HG03039 (cell line): ENCODE measurements at regions not wholly inside any gene's neighbourhood (a gene's known extent, or its start where the extent isn't known, plus 50 kb on each side); places are given as distances from the start of the nearest gene placed in this dataset.
"Not testable (repeated sequence)": the region's sequence is repeated elsewhere in the genome, so short reads cannot be mapped to it uniquely, and the experiment has no call there.

Experiments used
- ATAC-seq: cut with Tn5 transposase; IDR thresholded peaks from one replicate; pipeline ENCODE4 v1.9.1; 2021; ENCODE audit warnings: mild to moderate bottlenecking, moderate library complexity; ENCODE audit not compliant: unreplicated experiment

DNA sequence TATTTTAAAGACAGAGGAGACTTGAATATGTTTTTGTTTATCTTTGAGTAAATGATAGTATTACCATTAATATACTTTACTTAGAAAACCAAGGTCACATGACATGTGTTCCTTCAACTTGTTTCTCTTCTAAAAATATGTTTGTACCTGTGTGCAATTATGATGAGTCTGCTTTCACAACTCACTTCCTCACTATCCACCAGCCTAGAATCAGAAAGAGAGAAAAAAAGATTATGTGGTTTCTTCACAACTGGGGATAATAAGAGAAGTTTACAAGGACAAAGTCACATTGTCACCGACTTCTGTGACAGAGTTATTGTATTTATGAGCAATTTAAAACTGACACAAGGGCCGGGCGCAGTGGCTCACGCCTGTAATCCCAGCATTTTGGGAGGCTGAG, 1112.1 kb downstream of the RPA4 start:
- no peak for ATAC-seq

DNA sequence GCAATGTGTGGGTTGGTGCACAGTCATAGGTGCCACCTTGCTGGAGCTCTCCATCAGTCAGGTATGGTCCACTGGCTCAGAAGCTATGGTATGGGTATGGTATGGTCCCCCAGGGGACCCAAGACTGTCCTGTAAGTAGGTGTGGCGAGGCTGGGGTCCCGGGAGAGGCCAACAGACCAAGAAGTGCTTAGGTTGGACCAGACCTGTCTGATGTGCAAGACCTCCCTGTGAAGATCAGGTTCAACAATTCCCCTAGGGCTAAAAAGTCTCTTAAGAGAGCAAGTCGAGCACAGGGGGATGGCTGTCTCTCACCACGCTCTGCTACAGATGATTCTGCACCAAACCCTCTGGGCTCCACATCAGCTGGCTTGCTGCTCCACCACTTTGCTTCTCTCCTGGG, 1145.0 kb downstream of the RPA4 start:
- ATAC-seq: no peak

DNA sequence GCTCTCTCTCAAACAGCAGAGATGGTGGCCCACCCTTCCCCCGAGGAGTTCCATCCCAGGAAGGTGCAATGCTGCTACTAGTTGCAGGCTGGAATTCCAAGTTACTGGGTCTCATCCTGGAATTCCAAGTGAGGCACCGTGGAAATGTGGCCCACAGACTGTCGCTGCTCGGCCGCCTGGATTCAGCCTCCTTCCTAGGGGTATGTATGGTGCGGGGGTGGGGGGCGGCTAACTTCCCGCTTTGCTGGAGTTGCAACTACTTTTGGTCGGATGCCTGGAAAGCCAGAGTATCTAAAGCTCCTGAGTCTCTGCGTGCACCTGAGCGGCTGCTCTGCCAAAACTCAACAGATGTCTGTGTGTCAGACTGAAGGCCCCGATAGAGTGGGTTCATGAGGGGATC, 1146.2 kb downstream of the RPA4 start:
- no peak for ATAC-seq

DNA sequence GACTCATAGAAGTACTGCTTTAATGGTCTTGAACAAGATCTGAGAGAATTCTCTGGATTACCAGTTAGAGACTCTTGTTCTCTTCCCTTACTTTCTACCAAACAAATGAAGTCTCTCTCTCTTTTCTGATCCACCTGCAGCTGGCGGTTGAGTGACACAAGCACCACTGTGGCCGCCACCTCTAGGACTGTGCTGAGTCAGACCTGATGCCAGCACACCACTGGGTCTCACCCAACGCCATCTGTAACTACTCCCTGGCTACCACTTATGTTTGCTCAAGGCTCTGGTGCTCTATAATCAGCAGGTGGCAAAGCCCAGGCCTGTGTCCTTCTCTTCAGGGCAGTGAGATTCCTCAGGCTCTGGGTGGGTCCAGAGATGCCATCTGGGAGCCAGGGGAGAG, 1173.5 kb downstream of the RPA4 start:
- no peak for ATAC-seq

DNA sequence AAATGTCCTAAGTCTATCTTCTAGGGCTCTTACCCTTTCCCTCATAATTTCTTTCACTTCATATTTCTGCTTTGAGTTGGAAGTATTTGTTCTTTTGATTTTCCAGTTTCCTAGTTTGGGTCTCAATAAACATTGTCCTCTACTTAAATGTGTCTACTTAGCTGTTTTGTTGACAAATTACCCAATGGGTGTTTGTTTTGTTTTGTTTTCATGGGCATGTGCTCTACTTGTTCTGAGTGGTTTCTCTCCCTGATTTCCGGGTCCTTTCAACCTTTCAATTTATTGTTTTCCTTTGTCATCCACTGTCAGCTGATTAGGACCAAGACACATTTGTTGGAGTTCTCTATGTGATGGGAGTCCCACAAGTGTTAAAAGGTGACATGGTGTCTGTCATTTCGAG, 1181.4 kb downstream of the RPA4 start:
- ATAC-seq: no peak

DNA sequence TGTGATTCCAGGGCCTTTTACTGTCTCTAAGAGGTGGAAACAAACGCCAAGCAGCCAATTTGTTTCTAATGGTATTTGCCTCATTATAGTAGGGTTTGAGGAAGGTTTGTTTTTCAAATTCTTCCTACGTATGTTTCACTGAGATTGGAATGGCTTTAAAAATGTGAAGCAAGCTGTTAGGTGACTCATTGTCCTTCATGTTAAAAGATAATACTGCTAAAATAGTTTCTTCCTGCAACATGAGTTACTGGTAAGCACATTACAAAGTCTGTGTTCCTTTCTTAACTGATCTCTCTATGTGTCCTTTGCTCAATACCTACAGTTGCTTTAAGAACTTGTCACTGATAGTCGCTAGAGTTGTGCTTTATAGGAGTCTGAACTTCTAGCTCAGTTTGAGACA, 1183.9 kb downstream of the RPA4 start:
- no peak for ATAC-seq

DNA sequence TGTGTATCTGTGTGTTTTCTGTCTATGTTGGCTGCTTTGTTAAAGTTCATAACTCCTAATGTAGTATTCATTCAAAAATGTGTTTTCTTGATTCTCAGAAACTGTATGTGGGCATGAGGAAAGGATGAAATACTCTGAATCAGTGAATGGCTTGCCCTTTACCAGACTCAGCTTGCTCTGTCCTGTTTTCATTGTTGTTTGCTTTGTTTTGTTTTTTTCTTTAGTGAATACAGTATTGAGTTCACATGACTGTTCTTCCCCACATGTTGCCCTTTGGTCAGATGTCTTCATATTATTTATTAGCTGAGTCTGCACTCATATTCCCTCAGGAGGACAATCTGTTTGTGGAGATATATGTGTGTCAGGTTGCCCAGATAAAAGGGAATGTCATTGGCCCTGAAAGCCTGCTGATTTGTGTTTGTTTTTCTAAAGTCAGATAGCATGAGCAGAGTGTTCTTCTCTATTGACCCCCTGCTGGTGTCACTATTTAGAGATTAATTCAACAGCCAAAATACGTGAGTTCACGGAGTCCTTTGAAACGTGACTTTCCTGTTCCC, 1184.4 kb downstream of the RPA4 start:
- ATAC-seq: no peak

DNA sequence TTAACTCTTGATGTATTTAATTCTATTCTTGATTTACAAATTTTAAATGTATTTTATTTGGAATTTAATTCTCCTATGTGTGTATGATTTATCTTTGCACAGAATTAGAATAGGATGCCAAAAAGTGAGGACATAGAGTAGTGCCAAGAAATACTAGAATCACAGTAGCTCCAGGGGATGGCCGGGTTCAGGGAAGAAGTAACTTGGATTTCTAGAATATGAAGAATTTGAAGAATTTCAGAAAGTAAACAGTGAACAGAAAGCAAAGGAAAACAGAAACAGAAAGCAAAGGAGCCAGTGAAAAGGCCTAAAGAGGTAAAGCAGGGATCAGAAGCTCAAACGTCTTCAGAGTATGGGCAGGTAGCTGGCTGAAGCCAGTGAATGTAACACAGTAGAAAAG, 1187.6 kb downstream of the RPA4 start:
- ATAC-seq: no peak

DNA sequence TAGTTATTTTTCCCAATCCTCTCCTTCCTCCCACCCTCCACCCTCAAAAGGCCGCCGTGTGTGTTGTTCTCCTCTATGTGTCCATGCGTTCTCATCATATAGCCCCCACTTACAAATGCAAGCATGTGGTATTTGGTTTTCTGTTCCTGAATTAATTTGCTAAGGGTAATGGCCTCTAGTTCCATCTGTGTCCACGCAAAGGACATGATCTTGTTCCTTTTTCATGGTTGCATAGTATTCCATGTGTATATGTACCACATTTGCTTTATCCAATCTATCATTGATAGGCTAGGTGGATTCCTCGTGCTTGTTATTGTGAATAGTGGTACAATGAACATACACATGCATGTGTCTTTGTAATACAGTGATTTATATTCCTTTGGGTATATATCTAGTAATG, 1193.7 kb downstream of the RPA4 start:
- ATAC-seq: no peak

DNA sequence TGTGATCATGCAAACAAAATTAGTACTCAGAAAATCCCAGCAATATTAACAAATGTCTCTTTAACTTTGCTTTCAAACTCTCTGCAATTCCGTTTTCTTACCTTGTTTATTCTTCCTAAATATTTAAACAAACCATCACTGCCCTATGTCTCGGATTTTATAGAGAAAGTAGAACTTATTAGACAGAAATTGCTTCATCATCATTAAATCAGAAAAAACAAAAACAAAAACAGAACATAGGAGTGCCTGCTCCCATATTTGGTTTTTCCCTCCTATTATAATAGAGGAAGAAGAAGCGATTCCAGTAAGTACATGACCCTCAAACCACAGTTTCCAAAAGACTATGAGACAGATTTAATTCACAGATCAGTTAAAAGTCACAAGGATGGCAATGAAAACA, 1228.0 kb downstream of the RPA4 start:
- no peak for ATAC-seq

DNA sequence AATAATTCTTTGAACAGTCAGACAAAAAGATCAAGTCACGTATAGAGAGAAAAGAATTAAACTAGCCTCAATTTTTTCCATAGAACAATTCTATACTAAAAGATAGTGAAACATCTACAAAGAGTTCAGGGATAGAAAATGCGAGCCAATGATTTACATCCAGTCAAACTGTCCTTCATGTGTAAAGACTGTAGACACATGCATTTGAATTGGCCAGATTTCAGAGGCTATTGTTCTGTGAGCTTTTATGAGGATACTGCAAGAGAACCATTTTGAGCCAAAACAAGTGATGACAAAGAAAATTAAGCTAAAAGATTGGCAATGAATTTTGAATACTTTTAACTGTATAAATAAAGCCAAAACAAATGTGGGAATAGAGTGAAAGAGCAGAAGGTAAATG, 1230.3 kb downstream of the RPA4 start:
- no peak for ATAC-seq

DNA sequence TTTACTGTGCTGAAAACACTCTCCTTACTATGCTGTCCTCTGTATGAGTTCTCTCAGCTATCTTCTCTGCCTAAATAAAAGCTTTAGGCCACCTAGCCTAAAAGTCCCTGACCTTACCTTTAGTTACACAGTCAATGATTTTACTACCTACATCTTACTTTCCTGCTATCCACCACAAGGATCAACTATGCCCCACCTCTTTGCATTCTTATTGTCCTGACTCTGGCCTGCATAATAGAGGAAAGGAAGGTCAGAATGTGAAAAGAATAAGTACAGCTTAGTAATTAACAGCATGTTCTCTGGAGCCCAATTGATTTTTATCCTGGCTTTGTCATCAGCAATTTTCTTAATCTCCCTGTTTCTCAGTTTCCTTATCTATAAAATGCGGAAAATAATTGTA, 1257.8 kb downstream of the RPA4 start:
- no peak for ATAC-seq

DNA sequence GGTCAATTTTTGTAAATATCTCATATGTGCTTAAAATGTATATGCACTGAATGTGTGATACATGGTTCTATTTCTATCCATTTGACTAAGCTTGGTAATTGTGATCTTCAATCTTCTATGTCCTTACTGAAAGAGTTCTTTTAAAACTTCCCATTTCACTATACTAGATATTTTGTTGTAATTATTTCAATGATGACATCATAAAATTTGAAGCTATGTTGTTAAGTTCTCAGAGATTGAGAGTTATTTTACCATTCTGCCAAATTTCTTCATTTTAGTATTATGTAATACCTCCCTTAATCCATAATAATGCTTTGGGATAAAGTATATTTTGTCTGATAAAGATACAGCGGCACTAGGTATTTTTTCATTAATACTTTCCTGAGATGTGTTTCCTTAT, 1307.3 kb downstream of the RPA4 start:
- ATAC-seq: no peak

DNA sequence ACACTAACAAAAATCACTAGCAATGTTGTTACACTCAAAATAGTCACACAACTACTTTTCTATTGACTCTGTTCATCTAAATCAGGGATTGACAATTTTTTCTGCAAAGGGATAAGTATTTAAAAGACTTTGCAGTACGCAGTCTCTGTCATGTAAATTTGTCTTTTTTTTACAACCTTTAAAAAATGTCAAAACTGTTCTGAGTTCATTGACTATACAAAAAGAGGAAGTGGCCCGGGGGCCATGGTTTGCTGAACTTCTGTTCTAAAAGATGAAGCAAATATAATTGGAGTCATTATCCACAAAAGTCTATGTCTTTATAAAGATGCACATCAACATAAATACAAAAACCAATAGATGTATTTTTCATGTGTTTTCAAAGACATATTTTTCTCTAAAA, 1310.3 kb downstream of the RPA4 start:
- ATAC-seq: no peak

DNA sequence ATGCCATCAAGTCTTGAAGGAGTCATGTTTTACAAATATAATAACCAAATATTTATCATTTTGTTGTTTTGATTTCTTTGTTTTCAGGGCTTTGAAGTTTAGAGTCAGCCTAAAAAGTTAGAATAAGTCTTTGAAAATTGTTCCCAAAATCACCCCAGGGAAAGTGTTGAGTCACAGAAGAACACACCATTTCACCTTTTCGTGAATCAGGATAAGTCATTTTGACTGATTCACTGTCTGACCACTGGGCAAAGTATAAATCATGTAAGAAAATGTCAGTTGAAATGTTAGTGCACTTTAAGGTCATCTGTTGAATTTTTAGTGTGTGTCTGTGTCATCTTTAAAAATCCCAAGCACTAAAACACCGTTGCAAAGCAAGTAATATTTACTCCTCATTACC, 1320.1 kb downstream of the RPA4 start:
- ATAC-seq: no peak

DNA sequence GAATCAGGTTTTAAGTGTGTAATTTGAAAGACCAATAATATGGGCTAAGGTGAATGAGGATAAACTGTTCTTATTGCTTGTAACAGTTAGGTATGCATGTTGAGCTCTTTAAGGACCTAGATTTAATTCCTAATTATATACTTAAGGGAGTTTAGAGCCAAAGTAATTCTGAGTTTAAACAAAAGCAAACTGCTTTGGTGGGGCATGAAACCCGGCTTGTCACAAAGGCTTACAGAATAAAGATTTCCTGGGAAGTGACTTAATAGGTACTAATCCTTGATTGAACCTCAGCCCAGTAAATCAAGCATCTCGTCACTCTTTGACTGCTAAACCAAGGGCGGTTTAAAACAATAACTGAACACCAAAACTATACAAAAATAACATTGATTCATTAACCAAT, 1324.2 kb downstream of the RPA4 start:
- no peak for ATAC-seq

DNA sequence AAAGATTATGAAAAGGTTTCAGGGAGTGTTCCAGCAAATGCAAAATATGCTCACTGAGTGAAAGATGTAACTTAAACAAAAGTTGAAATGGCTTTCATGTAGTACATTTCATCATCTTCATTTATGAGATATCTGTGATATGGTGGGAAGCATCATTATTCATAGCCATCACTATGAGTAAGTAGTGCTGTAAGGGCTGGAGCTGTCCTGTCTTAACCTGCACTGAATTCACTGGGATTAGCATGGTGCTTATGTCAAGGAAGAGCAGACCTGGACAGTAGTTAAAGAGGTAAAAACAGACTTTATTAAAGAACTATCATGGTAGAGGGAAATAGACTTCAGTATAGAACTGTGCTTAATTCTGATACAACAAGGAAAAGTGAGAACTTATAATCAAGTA, 1347.3 kb downstream of the RPA4 start:
- ATAC-seq: no peak

DNA sequence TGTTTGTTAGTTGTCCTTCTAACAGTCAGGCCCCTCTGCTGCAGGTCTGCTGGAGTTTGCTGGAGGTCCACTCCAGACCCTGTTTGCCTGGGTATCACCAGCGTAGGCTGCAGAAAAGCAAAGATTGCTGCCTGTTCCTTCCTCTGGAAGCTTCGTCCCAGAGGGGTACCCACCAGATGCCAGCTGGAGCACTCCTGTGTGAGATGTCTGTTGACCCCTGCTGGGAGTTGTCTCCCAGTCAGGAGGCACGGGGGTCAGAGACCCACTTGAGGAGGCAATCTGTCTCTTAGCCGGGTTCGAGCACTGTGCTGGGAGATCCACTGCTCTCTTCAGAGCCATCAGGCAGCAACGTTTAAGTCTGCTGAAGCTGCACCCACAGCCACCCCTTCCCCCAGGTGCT, 1356.4 kb downstream of the RPA4 start:
- not testable (repeated sequence) for ATAC-seq

DNA sequence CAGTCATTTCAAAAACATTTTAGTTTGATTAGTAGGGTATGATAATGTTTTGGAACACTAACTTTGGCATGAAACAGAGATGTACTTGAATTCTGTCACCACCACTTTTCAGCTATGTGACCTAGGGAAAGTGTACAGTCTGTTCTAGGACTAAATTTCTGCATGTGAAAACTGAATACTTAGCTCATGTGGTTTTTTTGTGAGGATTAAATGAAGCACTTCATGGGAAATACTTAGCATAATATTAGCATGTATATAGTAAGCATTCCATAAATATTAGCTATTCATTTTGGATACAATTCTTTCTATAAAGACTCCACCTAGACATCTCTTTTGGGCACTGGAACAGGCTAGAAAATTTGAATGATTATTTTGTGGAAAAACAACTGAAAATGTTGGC, 1379.4 kb downstream of the RPA4 start:
- ATAC-seq: no peak

DNA sequence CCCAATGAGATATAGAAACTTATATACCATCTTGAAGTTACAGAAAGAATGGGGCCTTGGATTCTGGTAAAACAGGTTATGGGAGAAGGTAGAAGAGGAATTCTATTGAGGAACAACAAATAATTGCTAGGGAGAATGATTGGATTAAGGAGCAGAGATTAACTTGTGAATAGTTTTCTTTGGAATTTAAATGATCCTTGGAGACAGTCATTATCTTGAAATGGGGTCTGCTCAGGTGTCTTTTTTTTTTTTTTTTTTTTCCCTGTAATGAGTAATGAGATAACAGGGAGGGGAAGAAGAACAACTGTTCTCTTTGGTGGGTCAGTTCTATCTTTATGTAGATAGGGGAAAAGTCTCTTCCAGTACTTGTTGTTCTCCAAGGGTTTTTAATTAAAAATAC, 1406.0 kb downstream of the RPA4 start:
- ATAC-seq: no peak

DNA sequence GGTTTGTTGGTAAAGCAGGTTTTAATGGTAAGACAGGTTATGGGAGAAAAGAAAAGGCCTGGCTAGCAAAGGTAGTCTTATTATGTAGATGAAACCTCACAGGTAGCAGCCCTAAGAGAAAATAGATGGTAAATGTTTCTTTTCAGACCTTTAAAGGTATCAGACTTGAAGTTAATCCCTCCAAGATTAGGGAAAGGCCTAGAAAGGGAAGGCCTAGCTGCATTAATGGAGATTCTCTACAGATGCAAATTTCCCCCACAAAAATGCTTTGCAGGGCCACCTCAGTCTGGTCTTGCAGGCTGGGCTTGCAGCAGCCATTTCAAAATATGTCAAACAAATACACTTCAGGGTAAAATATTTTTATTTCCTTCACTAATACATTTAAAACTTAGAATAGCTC, 1410.6 kb downstream of the RPA4 start:
- no peak for ATAC-seq

DNA sequence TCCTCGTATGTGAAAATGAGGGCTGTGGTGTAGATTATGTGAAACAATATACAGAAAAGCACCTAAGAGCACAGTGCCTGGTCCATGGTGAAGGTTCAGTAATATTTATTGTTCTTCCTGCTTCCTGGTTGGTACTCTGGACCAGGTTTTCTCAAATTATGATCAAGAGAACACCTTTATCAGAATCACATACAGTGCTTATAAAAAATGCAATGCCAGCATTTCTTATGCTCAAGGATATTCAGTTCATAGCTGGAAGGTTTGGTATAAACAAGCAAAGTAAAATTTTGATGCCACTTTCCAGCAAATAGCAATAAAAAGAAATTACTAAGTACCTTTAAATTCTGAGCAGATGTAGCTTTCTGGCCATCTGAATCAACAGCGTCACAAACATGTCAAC, 1412.4 kb downstream of the RPA4 start:
- ATAC-seq: no peak

DNA sequence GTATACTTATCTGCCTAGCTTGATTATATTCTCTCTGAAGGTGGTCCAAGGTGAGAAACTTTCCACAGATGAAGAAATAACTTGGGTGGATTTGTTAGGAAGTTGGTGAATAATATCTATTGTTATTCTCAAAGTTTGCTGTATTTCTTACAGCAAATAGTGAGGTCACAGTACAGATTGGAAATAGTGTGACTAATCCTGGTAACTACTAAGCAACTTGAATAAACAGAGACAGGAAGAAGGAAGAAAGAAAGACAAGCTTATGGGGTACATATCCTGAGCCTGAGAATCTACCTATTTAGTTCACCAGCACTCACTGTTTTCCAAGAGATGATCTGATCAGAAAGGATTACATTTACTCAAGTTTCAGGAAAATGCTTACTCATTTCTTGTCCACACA, 1416.1 kb downstream of the RPA4 start:
- ATAC-seq: no peak

DNA sequence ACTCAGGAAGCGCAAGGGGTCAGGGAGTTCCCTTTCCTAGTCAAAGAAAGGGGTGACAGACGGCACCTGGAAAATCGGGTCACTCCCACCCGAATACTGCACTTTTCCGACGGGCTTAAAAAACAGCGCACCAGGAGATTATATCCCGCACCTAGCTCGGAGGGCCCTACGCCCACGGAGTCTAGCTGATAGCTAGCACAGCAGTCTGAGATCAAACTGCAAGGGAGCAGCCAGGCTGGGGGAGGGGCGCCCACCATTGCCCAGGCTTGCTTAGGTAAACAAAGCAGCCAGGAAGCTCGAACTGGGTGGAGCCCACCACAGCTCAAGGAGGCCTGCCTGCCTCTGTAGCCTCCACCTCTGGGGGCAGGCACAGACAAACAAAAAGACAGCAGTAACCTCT, 1416.8 kb downstream of the RPA4 start:
- ATAC-seq: not testable (repeated sequence)
